GM12873 (cell line): ENCODE measurements at regions not wholly inside any gene's neighbourhood (a gene's known extent, or its start where the extent isn't known, plus 50 kb on each side); places are given as distances from the start of the nearest gene placed in this dataset.

Source experiments
- TF ChIP-seq, protein P1 (sequence below): IDR thresholded peaks from 2 replicates; pipeline ENCODE4 v1.5.1; 2012; ENCODE audit warnings: low read depth, mild to moderate bottlenecking, moderate library complexity, low read length, control low read depth; ENCODE audit not compliant: insufficient read depth; ENCODE audit errors: missing control alignments

GRCh38 chr2:82137441-82137840 lies 1832.9 kb upstream of the LRRTM1 start:
- TF ChIP-seq, protein P1, sequence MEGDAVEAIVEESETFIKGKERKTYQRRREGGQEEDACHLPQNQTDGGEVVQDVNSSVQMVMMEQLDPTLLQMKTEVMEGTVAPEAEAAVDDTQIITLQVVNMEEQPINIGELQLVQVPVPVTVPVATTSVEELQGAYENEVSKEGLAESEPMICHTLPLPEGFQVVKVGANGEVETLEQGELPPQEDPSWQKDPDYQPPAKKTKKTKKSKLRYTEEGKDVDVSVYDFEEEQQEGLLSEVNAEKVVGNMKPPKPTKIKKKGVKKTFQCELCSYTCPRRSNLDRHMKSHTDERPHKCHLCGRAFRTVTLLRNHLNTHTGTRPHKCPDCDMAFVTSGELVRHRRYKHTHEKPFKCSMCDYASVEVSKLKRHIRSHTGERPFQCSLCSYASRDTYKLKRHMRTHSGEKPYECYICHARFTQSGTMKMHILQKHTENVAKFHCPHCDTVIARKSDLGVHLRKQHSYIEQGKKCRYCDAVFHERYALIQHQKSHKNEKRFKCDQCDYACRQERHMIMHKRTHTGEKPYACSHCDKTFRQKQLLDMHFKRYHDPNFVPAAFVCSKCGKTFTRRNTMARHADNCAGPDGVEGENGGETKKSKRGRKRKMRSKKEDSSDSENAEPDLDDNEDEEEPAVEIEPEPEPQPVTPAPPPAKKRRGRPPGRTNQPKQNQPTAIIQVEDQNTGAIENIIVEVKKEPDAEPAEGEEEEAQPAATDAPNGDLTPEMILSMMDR, result no peak

DNA sequence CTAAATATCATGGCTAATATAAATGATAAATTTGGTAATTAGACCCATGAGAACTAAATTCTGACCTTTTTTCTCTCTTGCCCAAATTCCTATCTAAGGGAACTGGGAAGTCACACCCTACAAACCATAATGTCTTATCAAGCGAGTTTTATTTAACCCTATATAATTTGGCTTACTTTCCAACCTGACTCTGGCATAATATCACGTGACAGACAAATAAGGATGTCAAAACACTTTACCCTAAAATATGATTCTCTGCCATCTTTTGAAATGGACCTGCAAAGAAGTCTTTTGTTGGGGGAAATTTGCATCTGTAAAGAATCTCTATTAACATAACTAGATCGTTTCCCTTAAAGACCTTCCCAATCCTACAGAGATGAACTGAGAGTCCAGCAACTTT lies 1823.5 kb upstream of the LRRTM1 start:
- TF ChIP-seq, protein P1, result no peak

GRCh38 chr2:82124629-82125028 lies 1820.1 kb upstream of the LRRTM1 start:
- TF ChIP-seq, protein P1, result no peak

- TF ChIP-seq, protein P1, result no peak
Measured at GRCh38 chr2:82120654-82121053, 1816.1 kb upstream of the LRRTM1 start.

GRCh38 chr2:82120115-82120514 lies 1815.6 kb upstream of the LRRTM1 start:
- TF ChIP-seq, protein P1, result no peak

DNA sequence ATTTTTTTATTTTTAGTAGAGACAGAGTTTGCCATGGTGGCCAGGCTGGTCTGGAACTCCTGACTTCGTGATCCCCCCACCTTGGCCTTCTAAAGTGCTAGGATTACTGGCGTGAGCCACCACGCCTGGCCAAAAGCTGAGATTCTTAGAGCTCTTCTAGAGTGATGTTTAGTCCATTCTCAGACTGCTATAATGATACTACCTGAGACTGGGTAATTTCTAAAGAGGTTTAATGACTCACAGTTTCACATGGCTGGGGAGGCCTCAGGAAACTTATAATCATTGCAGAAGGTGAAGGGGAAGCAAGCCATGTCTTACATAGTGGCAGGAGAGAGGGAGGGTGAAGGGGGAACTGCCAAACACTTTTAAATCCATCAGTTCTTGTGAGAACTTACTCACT lies 1804.9 kb upstream of the LRRTM1 start:
- TF ChIP-seq, protein P1, result no peak

DNA sequence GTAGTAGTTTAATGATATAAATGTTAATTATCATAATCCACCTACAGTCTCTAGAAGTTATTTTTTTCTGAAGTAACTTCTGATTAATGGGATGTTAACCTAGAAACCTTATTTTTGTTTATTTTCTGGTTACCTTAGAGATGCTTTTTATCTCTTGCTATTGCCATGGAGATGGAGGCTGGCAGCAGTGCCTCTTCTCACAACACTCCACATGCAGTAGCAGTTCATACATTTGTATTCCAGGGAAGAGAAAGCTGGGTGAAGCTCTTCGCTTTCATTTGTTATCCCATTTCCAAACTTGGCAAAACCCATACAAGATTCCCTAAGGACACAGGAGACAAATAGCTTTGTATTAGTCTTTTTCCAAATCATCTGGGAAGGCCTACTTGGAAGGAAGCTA lies 1794.1 kb upstream of the LRRTM1 start:
- TF ChIP-seq, protein P1, result no peak
